ENCODE measurements at regions not wholly inside any gene's neighbourhood (a gene's known extent, or its start where the extent isn't known, plus 50 kb on each side); places are given as distances from the start of the nearest gene placed in this dataset.
"Not testable (repeated sequence)": the region's sequence is repeated elsewhere in the genome, so short reads cannot be mapped to it uniquely, and the experiment has no call there.

- not testable (repeated sequence) for TF ChIP-seq CTCF (IDR thresholded peaks at IDR 0.05; ENCODE audit: low read depth, low read length, poor library complexity, severe bottlenecking); EZH2phosphoT487 (IDR thresholded peaks at IDR 0.05; ENCODE audit: borderline replicate concordance, low read length)
Measured at GRCh38 chr15:70511972-70512587, 251.3 kb downstream of the UACA start.
